ENCODE measurements at regions not wholly inside any gene's neighbourhood (a gene's known extent, or its start where the extent isn't known, plus 50 kb on each side); places are given as distances from the start of the nearest gene placed in this dataset.

GRCh38 chr2:82342356-82342755, 2037.8 kb upstream of the LRRTM1 start:
- TF ChIP-seq CTCF (IDR thresholded peaks at IDR 0.05) (no peak), POLR2A (IDR thresholded peaks at IDR 0.05) (no peak), POLR2AphosphoS5 (IDR thresholded peaks at IDR 0.05) (no peak)

Data from upper lobe of left lung (tissue), 4 donors.